Transverse colon (tissue), 4 donors: ENCODE measurements at regions not wholly inside any gene's neighbourhood (a gene's known extent, or its start where the extent isn't known, plus 50 kb on each side); places are given as distances from the start of the nearest gene placed in this dataset.
"Not testable (repeated sequence)": the region's sequence is repeated elsewhere in the genome, so short reads cannot be mapped to it uniquely, and the experiment has no call there.

ENCODE experiments used
- DNase-seq: peaks from one replicate; pipeline ENCODE4 v3.0.0-alpha.2; 2019
- H3K27ac ChIP-seq, 4 donors: fragments of 200-600 bp; sonication (generic); 2 replicates each; pipeline ENCODE4 v1.5.1; 2016 to 2018; ENCODE audit warnings: inconsistent platforms in 4 of 4
- H3K27me3 ChIP-seq: fragments of 200-600 bp; sonication (generic); 2 replicates; pipeline ENCODE4 v1.5.1; 2017; ENCODE audit warnings: inconsistent platforms
- H3K36me3 ChIP-seq, 4 donors: fragments of 200-600 bp; sonication (generic); 2 replicates each; pipeline ENCODE4 v1.5.1; 2017 to 2019; ENCODE audit warnings: inconsistent platforms in 4 of 4
- H3K4me1 ChIP-seq, 4 donors: fragments of 200-600 bp; sonication (generic); 2 replicates each; pipeline ENCODE4 v1.5.1; 2017 to 2020; ENCODE audit warnings: inconsistent platforms in 4 of 4
- H3K4me3 ChIP-seq, 4 donors: fragments of 200-600 bp; sonication (generic); 1 replicate in 1 of 4; 2 replicates in 3 of 4; pipeline versions ENCODE4 v1.5.1 to v1.6.1; 2017 to 2019; ENCODE audit warnings: inconsistent platforms in 4 of 4
- H3K9me3 ChIP-seq, 2 donors: fragments of 200-600 bp; sonication (generic); 2 replicates each; pipeline ENCODE4 v1.5.1; 2017 to 2019; ENCODE audit warnings: inconsistent platforms in 2 of 2
- CTCF ChIP-seq, 5 experiments: fragments of 200-600 bp in 3 of 5; fragments of 450-650 bp in 2 of 5; sonication (generic) in 3 of 5; IDR thresholded peaks; 1 replicate in 2 of 5; 2 replicates in 3 of 5; pipeline ENCODE4 v1.5.1; 2016 to 2017; ENCODE audit warnings: antibody characterized with exemption in 5 of 5, inconsistent platforms in 3 of 5, mild to moderate bottlenecking in 2 of 5, moderate library complexity in 1 of 5
- EP300 ChIP-seq: sonication (generic); formaldehyde crosslinking; IDR thresholded peaks from one replicate; pipeline ENCODE4 v1.6.1; 2017; ENCODE audit warnings: antibody characterized with exemption, low read depth
- POLR2A ChIP-seq: fragments of 450-650 bp; IDR thresholded peaks from one replicate; pipeline ENCODE4 v1.6.1; 2016; ENCODE audit warnings: antibody characterized with exemption, mild to moderate bottlenecking, moderate library complexity
- POLR2AphosphoS5 ChIP-seq, 3 donors: sonication (generic); formaldehyde crosslinking; IDR thresholded peaks; one replicate each; pipeline ENCODE4 v1.6.1; 2016; ENCODE audit warnings: antibody characterized with exemption in 3 of 3
- WGBS, 2 donors: methylation state at CpG; one replicate each; pipeline ENCODE4 v1.1.5; 2018; ENCODE audit warnings: low coverage in 1 of 2; 5-methylcytosine and 5-hydroxymethylcytosine counted together
- in situ Hi-C, 4 donors: fragments of 200-750 bp; cut with MboI; loops; one replicate each; pipeline versions ENCODE4 v1.15.0 to v1.15.1; 2017; ENCODE audit warnings: low sequenced_read_pairs in 3 of 4, low pct_ligation_motif_present in 1 of 4, low pct_unique_long_range_greater_than_20kb in 1 of 4
- intact Hi-C: fragments of 100-400 bp; cut with DNase I; formaldehyde crosslinking; loops from one replicate; pipeline ENCODE4 v1.15.1; 2023; ENCODE audit warnings: low total_unique reads

GRCh38 chr9:100731038-100731556 lies 153.2 kb downstream of the CAVIN4 start:
- TF ChIP-seq POLR2A (no peak), POLR2AphosphoS5 (IDR thresholded peaks at IDR 0.05) (no peak), EP300 (no peak), CTCF (IDR thresholded peaks at IDR 0.05) (no peak)
- in situ Hi-C loops: no loop called here
- 89 to 96% methylated on average over 5 to 18 of the region's 18 CpGs for WGBS, 2 donors

GRCh38 chr9:100731557-100731956 lies 153.7 kb downstream of the CAVIN4 start:
- DNase-seq: no peak
- no peaks in the 10 kb centered on the region for H3K9me3 ChIP-seq
- intact Hi-C loops: no loop called here
- no peak for TF ChIP-seq POLR2AphosphoS5 (IDR thresholded peaks at IDR 0.05)
- no peak for TF ChIP-seq EP300
- no peak for TF ChIP-seq POLR2A
- TF ChIP-seq CTCF (IDR thresholded peaks at IDR 0.05): no peak
- WGBS, 2 donors: 94% methylated on average over 8 of the region's 11 CpGs; no CpG with 5 or more reads in 1 of the 2 donors
- in situ Hi-C loops: no loop called here
- H3K36me3 ChIP-seq: no peaks in the 10 kb centered on the region
- no peaks in the 10 kb centered on the region for H3K27me3 ChIP-seq
- H3K4me1 ChIP-seq: no peaks in the 10 kb centered on the region
- no peak overlapping the region for H3K27ac ChIP-seq
- no peak overlapping the region for H3K4me3 ChIP-seq

More at GRCh38 chr9:100731038-100731556, 153.2 kb downstream of the CAVIN4 start:
- no peaks in the 10 kb centered on the region for H3K9me3 ChIP-seq
- no peak overlapping the region for H3K27ac ChIP-seq
- H3K27me3 ChIP-seq: no peaks in the 10 kb centered on the region
- H3K4me3 ChIP-seq: no peak overlapping the region
- intact Hi-C loops: no loop called here
- no peaks in the 10 kb centered on the region for H3K36me3 ChIP-seq
- no peaks in the 10 kb centered on the region for H3K4me1 ChIP-seq
- no peak for DNase-seq

- in situ Hi-C loops: no loop called here
- no peaks in the 10 kb centered on the region for H3K9me3 ChIP-seq
- no peaks in the 10 kb centered on the region for H3K36me3 ChIP-seq
- H3K4me1 ChIP-seq: no peaks in the 10 kb centered on the region
- H3K4me3 ChIP-seq: no peak overlapping the region
- 38% methylated on average over 2 of the region's 2 CpGs; no CpG with 5 or more reads in 1 of the 2 donors for WGBS, 2 donors
- H3K27me3 ChIP-seq: no peaks in the 10 kb centered on the region
- H3K27ac ChIP-seq: no peak overlapping the region
- no peak for DNase-seq
- TF ChIP-seq EP300 (no peak), POLR2A (no peak), CTCF (IDR thresholded peaks at IDR 0.05) (no peak), POLR2AphosphoS5 (IDR thresholded peaks at IDR 0.05) (no peak)
- intact Hi-C loops: no loop called here
These were observed 161.3 kb downstream of the CAVIN4 start for GRCh38 chr9:100739208-100739607.

- WGBS, 2 donors: 57% methylated on average over 5 of the region's 5 CpGs; no CpG with 5 or more reads in 1 of the 2 donors
- DNase-seq: no peak
These were observed 161.8 kb downstream of the CAVIN4 start for GRCh38 chr9:100739666-100740065.

GRCh38 chr9:100748930-100749329 lies 171.1 kb downstream of the CAVIN4 start:
- WGBS, 2 donors: 70% methylated on average over 4 of the region's 4 CpGs; no CpG with 5 or more reads in 1 of the 2 donors
- H3K9me3 ChIP-seq, H3K27me3 ChIP-seq, DNase-seq, H3K4me1 ChIP-seq, H3K27ac ChIP-seq, intact Hi-C loops, H3K4me3 ChIP-seq, H3K36me3 ChIP-seq, in situ Hi-C loops: not testable (repeated sequence)

More at GRCh38 chr9:100739666-100740065, 161.8 kb downstream of the CAVIN4 start:
- TF ChIP-seq CTCF (IDR thresholded peaks at IDR 0.05) (no peak), POLR2A (no peak), POLR2AphosphoS5 (IDR thresholded peaks at IDR 0.05) (no peak), EP300 (no peak)
- H3K27me3 ChIP-seq: no peaks in the 10 kb centered on the region
- intact Hi-C loops: no loop called here
- no peak overlapping the region for H3K27ac ChIP-seq
- H3K4me1 ChIP-seq: no peaks in the 10 kb centered on the region
- no peaks in the 10 kb centered on the region for H3K9me3 ChIP-seq
- H3K36me3 ChIP-seq: no peaks in the 10 kb centered on the region
- in situ Hi-C loops: no loop called here
- no peak overlapping the region for H3K4me3 ChIP-seq
